HEK293 (cell line): ENCODE measurements at regions not wholly inside any gene's neighbourhood (a gene's known extent, or its start where the extent isn't known, plus 50 kb on each side); places are given as distances from the start of the nearest gene placed in this dataset.

ENCODE experiments used
- BCL11A ChIP-seq: fragments of 450-650 bp; formaldehyde crosslinking; IDR thresholded peaks from 2 replicates; pipeline ENCODE4 v1.5.1; 2016; ENCODE audit warnings: low read depth, missing biosample characterization, missing genetic modification characterization
- PBX3 ChIP-seq: sonication (generic); formaldehyde crosslinking; IDR thresholded peaks from 2 replicates; pipeline ENCODE4 v1.8.1; 2022; ENCODE audit warnings: mild to moderate bottlenecking, moderate library complexity, missing genetic modification reagents
- ZBTB20 ChIP-seq: fragments of 450-650 bp; formaldehyde crosslinking; IDR thresholded peaks from 2 replicates; pipeline ENCODE4 v1.5.1; 2016; ENCODE audit warnings: missing biosample characterization, missing genetic modification characterization
- ZNF114 ChIP-seq: fragments of 450-650 bp; formaldehyde crosslinking; IDR thresholded peaks from 2 replicates; pipeline ENCODE4 v1.5.0; 2017; ENCODE audit warnings: missing biosample characterization, missing genetic modification characterization
- ZNF140 ChIP-seq: fragments of 450-650 bp; formaldehyde crosslinking; IDR thresholded peaks from 2 replicates; pipeline ENCODE4 v1.5.1; 2016; ENCODE audit warnings: missing biosample characterization, missing genetic modification characterization
- ZNF48 ChIP-seq: fragments of 450-650 bp; formaldehyde crosslinking; IDR thresholded peaks from 2 replicates; pipeline ENCODE4 v1.5.1; 2016; ENCODE audit warnings: missing biosample characterization, missing genetic modification characterization
- ZNF621 ChIP-seq: fragments of 450-650 bp; formaldehyde crosslinking; IDR thresholded peaks from 2 replicates; pipeline ENCODE4 v1.5.1; 2017; ENCODE audit warnings: missing biosample characterization, missing genetic modification characterization
- ZNF660 ChIP-seq: fragments of 450-650 bp; IDR thresholded peaks from 2 replicates; pipeline ENCODE4 v1.5.1; 2018; ENCODE audit warnings: missing biosample characterization, mild to moderate bottlenecking, missing genetic modification characterization
- TF ChIP-seq, protein P1 (sequence below): fragments of 450-650 bp; formaldehyde crosslinking; optimal IDR thresholded peaks from 2 replicates; pipeline ENCODE3; 2016; ENCODE audit warnings: missing biosample characterization, mild to moderate bottlenecking, missing genetic modification characterization
- TF ChIP-seq, protein P2 (sequence below): fragments of 450-650 bp; formaldehyde crosslinking; IDR thresholded peaks from 2 replicates; pipeline ENCODE4 v1.5.1; 2016; ENCODE audit warnings: missing biosample characterization, missing genetic modification characterization
- TF ChIP-seq, protein P3 (sequence below): fragments of 450-650 bp; formaldehyde crosslinking; IDR thresholded peaks from 2 replicates; pipeline ENCODE4 v1.5.1; 2016; ENCODE audit warnings: missing biosample characterization, missing genetic modification characterization
- TF ChIP-seq, protein P4 (sequence below): fragments of 450-650 bp; formaldehyde crosslinking; IDR thresholded peaks from 2 replicates; pipeline ENCODE4 v1.5.1; 2016; ENCODE audit warnings: missing biosample characterization, missing genetic modification characterization

GRCh38 chr5:82562696-82563240 lies 284.6 kb upstream of the RPS23 start:
- TF ChIP-seq ZNF48 (no peak), PBX3 (CRISPR knock-in tag) (no peak), ZNF621 (tag by site-specific recombination) (no peak), ZBTB20 (tag by site-specific recombination) (no peak), ZNF660 (tag by site-specific recombination) (no peak), ZNF140 (no peak), ZNF114 (no peak), BCL11A (tag by site-specific recombination) (no peak)
- TF ChIP-seq, protein P1, sequence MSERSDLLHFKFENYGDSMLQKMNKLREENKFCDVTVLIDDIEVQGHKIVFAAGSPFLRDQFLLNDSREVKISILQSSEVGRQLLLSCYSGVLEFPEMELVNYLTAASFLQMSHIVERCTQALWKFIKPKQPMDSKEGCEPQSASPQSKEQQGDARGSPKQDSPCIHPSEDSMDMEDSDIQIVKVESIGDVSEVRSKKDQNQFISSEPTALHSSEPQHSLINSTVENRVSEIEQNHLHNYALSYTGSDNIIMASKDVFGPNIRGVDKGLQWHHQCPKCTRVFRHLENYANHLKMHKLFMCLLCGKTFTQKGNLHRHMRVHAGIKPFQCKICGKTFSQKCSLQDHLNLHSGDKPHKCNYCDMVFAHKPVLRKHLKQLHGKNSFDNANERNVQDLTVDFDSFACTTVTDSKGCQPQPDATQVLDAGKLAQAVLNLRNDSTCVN (tag by site-specific recombination): no peak
- TF ChIP-seq, protein P2, sequence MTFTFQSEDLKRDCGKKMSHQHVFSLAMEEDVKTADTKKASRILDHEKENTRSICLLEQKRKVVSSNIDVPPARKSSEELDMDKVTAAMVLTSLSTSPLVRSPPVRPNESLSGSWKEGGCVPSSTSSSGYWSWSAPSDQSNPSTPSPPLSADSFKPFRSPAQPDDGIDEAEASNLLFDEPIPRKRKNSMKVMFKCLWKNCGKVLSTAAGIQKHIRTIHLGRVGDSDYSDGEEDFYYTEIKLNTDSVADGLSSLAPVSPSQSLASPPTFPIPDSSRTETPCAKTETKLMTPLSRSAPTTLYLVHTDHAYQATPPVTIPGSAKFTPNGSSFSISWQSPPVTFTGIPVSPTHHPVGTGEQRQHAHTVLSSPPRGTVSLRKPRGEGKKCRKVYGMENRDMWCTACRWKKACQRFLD (tag by site-specific recombination): no peak
- TF ChIP-seq, protein P3, sequence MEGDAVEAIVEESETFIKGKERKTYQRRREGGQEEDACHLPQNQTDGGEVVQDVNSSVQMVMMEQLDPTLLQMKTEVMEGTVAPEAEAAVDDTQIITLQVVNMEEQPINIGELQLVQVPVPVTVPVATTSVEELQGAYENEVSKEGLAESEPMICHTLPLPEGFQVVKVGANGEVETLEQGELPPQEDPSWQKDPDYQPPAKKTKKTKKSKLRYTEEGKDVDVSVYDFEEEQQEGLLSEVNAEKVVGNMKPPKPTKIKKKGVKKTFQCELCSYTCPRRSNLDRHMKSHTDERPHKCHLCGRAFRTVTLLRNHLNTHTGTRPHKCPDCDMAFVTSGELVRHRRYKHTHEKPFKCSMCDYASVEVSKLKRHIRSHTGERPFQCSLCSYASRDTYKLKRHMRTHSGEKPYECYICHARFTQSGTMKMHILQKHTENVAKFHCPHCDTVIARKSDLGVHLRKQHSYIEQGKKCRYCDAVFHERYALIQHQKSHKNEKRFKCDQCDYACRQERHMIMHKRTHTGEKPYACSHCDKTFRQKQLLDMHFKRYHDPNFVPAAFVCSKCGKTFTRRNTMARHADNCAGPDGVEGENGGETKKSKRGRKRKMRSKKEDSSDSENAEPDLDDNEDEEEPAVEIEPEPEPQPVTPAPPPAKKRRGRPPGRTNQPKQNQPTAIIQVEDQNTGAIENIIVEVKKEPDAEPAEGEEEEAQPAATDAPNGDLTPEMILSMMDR (tag by site-specific recombination): no peak
- TF ChIP-seq, protein P4, sequence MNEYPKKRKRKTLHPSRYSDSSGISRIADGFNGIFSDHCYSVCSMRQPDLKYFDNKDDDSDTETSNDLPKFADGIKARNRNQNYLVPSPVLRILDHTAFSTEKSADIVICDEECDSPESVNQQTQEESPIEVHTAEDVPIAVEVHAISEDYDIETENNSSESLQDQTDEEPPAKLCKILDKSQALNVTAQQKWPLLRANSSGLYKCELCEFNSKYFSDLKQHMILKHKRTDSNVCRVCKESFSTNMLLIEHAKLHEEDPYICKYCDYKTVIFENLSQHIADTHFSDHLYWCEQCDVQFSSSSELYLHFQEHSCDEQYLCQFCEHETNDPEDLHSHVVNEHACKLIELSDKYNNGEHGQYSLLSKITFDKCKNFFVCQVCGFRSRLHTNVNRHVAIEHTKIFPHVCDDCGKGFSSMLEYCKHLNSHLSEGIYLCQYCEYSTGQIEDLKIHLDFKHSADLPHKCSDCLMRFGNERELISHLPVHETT (tag by site-specific recombination): no peak
